GM12891 (cell line): ENCODE measurements at regions not wholly inside any gene's neighbourhood (a gene's known extent, or its start where the extent isn't known, plus 50 kb on each side); places are given as distances from the start of the nearest gene placed in this dataset.

Source experiments
- PAX5 ChIP-seq: IDR thresholded peaks from 2 replicates; pipeline ENCODE4 v1.6.1; 2011; ENCODE audit warnings: low read length, moderate library complexity, mild to moderate bottlenecking; ENCODE audit not compliant: insufficient read depth, severe bottlenecking
- POLR2A ChIP-seq: IDR thresholded peaks from 2 replicates; pipeline ENCODE4 v1.6.1; 2011; ENCODE audit warnings: low read depth, low read length, control low read depth
- POLR2AphosphoS5 ChIP-seq: IDR thresholded peaks from 2 replicates; pipeline ENCODE4 v1.6.1; 2011; ENCODE audit warnings: low read depth, low read length, control low read depth
- TAF1 ChIP-seq: IDR thresholded peaks from 2 replicates; pipeline ENCODE4 v1.6.1; 2011; ENCODE audit warnings: low read depth, low read length, control low read depth

GRCh38 chr7:37570145-37570544 is 113.4 kb upstream of the GPR141 start:
- TF ChIP-seq POLR2A (no peak), POLR2AphosphoS5 (no peak), TAF1 (no peak), PAX5 (no peak)
